ENCODE measurements at regions not wholly inside any gene's neighbourhood (a gene's known extent, or its start where the extent isn't known, plus 50 kb on each side); places are given as distances from the start of the nearest gene placed in this dataset.

DNA sequence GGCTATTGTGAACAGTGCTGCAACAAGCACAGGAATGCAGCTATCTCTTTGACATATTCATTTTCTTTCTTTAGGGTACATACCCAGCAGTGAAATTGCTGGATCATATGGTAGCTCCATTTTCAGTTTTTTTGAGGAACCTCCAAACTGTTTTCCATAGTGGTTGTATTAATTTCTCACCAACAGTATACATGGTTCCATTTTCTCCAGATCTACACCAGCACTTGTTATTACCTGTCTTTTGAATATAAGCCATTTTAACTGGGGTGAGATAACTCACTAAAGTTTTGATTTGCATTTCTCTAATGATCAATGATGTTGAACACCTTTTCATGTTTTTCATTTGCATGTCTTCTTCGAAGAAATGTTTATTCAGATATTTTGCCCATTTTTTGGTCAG, 241.1 kb upstream of the AGTR2 start:
- TF ChIP-seq POLR2A (IDR thresholded peaks at IDR 0.05; ENCODE audit: low read depth, low read length), result no peak
- TF ChIP-seq, protein P1, sequence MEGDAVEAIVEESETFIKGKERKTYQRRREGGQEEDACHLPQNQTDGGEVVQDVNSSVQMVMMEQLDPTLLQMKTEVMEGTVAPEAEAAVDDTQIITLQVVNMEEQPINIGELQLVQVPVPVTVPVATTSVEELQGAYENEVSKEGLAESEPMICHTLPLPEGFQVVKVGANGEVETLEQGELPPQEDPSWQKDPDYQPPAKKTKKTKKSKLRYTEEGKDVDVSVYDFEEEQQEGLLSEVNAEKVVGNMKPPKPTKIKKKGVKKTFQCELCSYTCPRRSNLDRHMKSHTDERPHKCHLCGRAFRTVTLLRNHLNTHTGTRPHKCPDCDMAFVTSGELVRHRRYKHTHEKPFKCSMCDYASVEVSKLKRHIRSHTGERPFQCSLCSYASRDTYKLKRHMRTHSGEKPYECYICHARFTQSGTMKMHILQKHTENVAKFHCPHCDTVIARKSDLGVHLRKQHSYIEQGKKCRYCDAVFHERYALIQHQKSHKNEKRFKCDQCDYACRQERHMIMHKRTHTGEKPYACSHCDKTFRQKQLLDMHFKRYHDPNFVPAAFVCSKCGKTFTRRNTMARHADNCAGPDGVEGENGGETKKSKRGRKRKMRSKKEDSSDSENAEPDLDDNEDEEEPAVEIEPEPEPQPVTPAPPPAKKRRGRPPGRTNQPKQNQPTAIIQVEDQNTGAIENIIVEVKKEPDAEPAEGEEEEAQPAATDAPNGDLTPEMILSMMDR (conservative IDR thresholded peaks at IDR 0.05; ENCODE audit: low read depth, low read length), result no peak
- TF ChIP-seq CHD1 (IDR thresholded peaks at IDR 0.05; ENCODE audit: low read depth, low read length), result no peak
- TF ChIP-seq, protein P2, sequence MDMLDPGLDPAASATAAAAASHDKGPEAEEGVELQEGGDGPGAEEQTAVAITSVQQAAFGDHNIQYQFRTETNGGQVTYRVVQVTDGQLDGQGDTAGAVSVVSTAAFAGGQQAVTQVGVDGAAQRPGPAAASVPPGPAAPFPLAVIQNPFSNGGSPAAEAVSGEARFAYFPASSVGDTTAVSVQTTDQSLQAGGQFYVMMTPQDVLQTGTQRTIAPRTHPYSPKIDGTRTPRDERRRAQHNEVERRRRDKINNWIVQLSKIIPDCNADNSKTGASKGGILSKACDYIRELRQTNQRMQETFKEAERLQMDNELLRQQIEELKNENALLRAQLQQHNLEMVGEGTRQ (IDR thresholded peaks at IDR 0.05; ENCODE audit: low read depth, low read length), result no peak
- TF ChIP-seq MXI1 (IDR thresholded peaks at IDR 0.05; ENCODE audit: borderline replicate concordance, low read depth, low read length), result no peak
- TF ChIP-seq RFX5 (IDR thresholded peaks at IDR 0.05; ENCODE audit: low read depth, low read length), result no peak
- TF ChIP-seq RCOR1 (IDR thresholded peaks at IDR 0.05; ENCODE audit: insufficient replicate concordance, low read length), result no peak
- no peak for TF ChIP-seq FOS (IDR thresholded peaks at IDR 0.05; ENCODE audit: low read depth, low read length)
- TF ChIP-seq SMC3 (IDR thresholded peaks at IDR 0.05; ENCODE audit: low read depth, low read length), result no peak
- TF ChIP-seq RAD21 (IDR thresholded peaks at IDR 0.05; ENCODE audit: low read length), result no peak
- TF ChIP-seq, protein P3, sequence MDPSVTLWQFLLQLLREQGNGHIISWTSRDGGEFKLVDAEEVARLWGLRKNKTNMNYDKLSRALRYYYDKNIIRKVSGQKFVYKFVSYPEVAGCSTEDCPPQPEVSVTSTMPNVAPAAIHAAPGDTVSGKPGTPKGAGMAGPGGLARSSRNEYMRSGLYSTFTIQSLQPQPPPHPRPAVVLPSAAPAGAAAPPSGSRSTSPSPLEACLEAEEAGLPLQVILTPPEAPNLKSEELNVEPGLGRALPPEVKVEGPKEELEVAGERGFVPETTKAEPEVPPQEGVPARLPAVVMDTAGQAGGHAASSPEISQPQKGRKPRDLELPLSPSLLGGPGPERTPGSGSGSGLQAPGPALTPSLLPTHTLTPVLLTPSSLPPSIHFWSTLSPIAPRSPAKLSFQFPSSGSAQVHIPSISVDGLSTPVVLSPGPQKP (IDR thresholded peaks at IDR 0.05; ENCODE audit: borderline replicate concordance, low read depth, low read length), result no peak
